ENCODE measurements at regions not wholly inside any gene's neighbourhood (a gene's known extent, or its start where the extent isn't known, plus 50 kb on each side); places are given as distances from the start of the nearest gene placed in this dataset.

- TF ChIP-seq CTCF (IDR thresholded peaks at IDR 0.05), result no peak
- TF ChIP-seq POLR2A (IDR thresholded peaks at IDR 0.05), result no peak
- no peak for TF ChIP-seq POLR2AphosphoS5 (IDR thresholded peaks at IDR 0.05; ENCODE audit: insufficient read depth in 1 of 2, low read depth in 1 of 2)
- DNase-seq (ENCODE audit: extremely low spot score in 2 of 2), result peak; percentile 32 to 55
- no peaks in the 10 kb centered on the region for H3K36me3 ChIP-seq
- H3K4me3 ChIP-seq, result no peak overlapping the region
- intact Hi-C loops (cut with DNase I), result no loop called here
- no peaks in the 10 kb centered on the region for H3K4me1 ChIP-seq
- H3K27me3 ChIP-seq, result no peaks in the 10 kb centered on the region
- no peaks in the 10 kb centered on the region for H3K9me3 ChIP-seq
- no peak overlapping the region for H3K27ac ChIP-seq
Measured at GRCh38 chr15:70566047-70566835, 197.1 kb downstream of the UACA start.

GRCh38 chr15:70563561-70564095, 199.7 kb downstream of the UACA start:
- H3K9me3 ChIP-seq, result no peaks in the 10 kb centered on the region
- peak; percentile 55 to 64 for DNase-seq (ENCODE audit: extremely low spot score in 2 of 2)
- intact Hi-C loops (cut with DNase I), result no loop called here
- peaks cover 12% of the 10 kb centered on the region for H3K4me1 ChIP-seq
- no peak overlapping the region for H3K27ac ChIP-seq
- TF ChIP-seq CTCF (IDR thresholded peaks at IDR 0.05) (no peak), POLR2AphosphoS5 (IDR thresholded peaks at IDR 0.05; ENCODE audit: insufficient read depth in 1 of 2, low read depth in 1 of 2) (no peak), POLR2A (IDR thresholded peaks at IDR 0.05) (no peak)
- H3K27me3 ChIP-seq, result no peaks in the 10 kb centered on the region
- H3K36me3 ChIP-seq, result no peaks in the 10 kb centered on the region
- no peak overlapping the region for H3K4me3 ChIP-seq

GRCh38 chr15:70562906-70563305, 200.5 kb downstream of the UACA start:
- Histone ChIP-seq H3K9me3 (no peaks in the 10 kb centered on the region), H3K27ac (no peak overlapping the region), H3K36me3 (no peaks in the 10 kb centered on the region), H3K4me3 (no peak overlapping the region), H3K4me1 (peaks cover 12% of the 10 kb centered on the region), H3K27me3 (no peaks in the 10 kb centered on the region)
- intact Hi-C loops (cut with DNase I), result no loop called here
- TF ChIP-seq CTCF (IDR thresholded peaks at IDR 0.05) (no peak), POLR2AphosphoS5 (IDR thresholded peaks at IDR 0.05; ENCODE audit: insufficient read depth in 1 of 2, low read depth in 1 of 2) (no peak), POLR2A (IDR thresholded peaks at IDR 0.05) (no peak)
- peak; percentile 37 to 40 for DNase-seq (ENCODE audit: extremely low spot score in 2 of 2)

GRCh38 chr15:70561885-70562284, 201.5 kb downstream of the UACA start:
- Histone ChIP-seq H3K9me3 (no peaks in the 10 kb centered on the region), H3K27me3 (no peaks in the 10 kb centered on the region), H3K27ac (no peak overlapping the region), H3K4me3 (no peak overlapping the region), H3K4me1 (peaks cover 12% of the 10 kb centered on the region), H3K36me3 (no peaks in the 10 kb centered on the region)
- TF ChIP-seq POLR2A (IDR thresholded peaks at IDR 0.05) (no peak), CTCF (IDR thresholded peaks at IDR 0.05) (no peak), POLR2AphosphoS5 (IDR thresholded peaks at IDR 0.05; ENCODE audit: insufficient read depth in 1 of 2, low read depth in 1 of 2) (no peak)
- peak; percentile 49 to 80 for DNase-seq (ENCODE audit: extremely low spot score in 2 of 2)
- intact Hi-C loops (cut with DNase I), result no loop called here
